ENCODE measurements at regions not wholly inside any gene's neighbourhood (a gene's known extent, or its start where the extent isn't known, plus 50 kb on each side); places are given as distances from the start of the nearest gene placed in this dataset.

DNA sequence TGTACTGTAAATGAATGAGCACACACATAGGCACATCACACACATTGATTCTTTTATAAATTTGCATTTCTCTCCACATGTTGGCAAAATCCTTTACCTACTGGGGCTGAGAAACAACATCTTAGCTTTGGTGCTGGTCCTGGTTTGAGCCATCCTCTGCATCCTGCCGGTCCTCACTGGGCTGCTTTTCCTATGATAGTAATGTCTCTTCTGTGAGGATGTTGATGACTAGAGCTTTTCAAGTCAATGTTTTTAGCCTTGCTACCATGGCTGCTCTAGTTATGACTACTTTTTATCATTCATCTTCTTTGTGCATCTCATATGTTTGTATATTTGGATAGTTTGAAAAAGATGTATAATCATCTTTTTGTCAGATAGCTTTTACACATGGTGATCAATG, 280.4 kb upstream of the CD180 start:
- TF ChIP-seq, protein P1, sequence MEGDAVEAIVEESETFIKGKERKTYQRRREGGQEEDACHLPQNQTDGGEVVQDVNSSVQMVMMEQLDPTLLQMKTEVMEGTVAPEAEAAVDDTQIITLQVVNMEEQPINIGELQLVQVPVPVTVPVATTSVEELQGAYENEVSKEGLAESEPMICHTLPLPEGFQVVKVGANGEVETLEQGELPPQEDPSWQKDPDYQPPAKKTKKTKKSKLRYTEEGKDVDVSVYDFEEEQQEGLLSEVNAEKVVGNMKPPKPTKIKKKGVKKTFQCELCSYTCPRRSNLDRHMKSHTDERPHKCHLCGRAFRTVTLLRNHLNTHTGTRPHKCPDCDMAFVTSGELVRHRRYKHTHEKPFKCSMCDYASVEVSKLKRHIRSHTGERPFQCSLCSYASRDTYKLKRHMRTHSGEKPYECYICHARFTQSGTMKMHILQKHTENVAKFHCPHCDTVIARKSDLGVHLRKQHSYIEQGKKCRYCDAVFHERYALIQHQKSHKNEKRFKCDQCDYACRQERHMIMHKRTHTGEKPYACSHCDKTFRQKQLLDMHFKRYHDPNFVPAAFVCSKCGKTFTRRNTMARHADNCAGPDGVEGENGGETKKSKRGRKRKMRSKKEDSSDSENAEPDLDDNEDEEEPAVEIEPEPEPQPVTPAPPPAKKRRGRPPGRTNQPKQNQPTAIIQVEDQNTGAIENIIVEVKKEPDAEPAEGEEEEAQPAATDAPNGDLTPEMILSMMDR (IDR thresholded peaks at IDR 0.05; ENCODE audit: low read depth, low read length, poor library complexity, severe bottlenecking), result no peak
- TF ChIP-seq EZH2phosphoT487 (IDR thresholded peaks at IDR 0.05; ENCODE audit: borderline replicate concordance, low read length), result no peak

All from DOHH2 (cell line).